GF-D8 (cell line): ENCODE measurements at regions not wholly inside any gene's neighbourhood (a gene's known extent, or its start where the extent isn't known, plus 50 kb on each side); places are given as distances from the start of the nearest gene placed in this dataset.

Source experiments
- DNase-seq: peaks from one replicate; lab custom pipeline; 2025; lab: John Stamatoyannopoulos, UW

DNA sequence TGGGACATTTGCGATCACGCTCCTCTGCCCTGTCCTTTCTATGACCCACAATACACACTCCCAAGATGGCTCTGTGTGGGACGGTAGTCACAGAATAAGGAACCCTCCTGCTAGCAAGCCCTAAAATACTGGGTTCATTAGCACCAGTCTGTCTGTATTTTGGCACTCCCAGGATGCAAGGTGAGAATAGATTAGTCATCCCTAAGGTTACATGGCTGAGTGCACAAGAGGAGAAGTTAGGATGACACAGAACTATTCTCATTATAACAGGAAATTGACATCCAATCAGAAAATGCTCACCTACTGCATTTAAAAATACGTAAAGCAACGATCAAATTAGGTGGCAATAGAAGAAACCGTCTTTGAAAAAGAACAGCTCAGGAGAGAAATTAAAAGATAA, 590.2 kb downstream of the EPHA4 start:
- no peak for DNase-seq

GRCh38 chr2:220985561-220985960, 586.5 kb downstream of the EPHA4 start:
- DNase-seq, result no peak

DNA sequence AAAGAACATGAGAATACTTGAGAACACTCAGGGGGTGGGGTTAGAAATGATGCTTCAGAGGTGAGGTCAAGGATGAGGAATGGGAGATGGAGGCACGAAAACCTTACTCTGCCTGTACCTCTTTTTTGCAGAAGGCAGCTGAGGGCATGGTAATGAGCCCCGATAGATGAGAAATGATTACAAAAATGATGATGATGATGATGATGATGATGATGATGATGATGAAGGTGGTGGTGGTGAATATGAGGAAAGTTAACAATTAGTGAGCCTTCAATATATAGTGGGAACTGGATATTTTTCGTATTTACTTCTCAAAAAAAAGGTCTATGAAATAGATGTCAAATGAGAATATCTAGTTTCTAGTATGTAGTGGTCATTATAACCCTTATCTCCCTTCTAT, 584.3 kb downstream of the EPHA4 start:
- no peak for DNase-seq

DNA sequence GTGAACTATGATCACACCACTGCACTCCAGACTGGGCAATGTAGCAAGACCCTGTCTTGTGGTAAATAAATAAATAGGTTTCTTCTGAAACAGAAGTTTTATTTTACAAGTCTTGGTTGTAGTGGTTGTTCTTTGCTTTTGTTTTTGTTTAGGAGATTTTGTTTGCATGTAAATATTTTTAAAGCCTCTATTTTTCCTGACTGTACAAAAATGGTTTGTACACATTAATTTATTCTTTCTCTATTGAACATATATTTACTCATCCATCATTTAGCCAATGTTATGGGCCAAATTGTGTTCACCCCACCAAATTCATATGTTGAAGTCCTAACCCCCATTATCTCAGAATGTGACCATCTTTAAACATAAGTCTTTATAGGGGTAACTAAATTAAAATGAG, 580.1 kb downstream of the EPHA4 start:
- no peak for DNase-seq

DNA sequence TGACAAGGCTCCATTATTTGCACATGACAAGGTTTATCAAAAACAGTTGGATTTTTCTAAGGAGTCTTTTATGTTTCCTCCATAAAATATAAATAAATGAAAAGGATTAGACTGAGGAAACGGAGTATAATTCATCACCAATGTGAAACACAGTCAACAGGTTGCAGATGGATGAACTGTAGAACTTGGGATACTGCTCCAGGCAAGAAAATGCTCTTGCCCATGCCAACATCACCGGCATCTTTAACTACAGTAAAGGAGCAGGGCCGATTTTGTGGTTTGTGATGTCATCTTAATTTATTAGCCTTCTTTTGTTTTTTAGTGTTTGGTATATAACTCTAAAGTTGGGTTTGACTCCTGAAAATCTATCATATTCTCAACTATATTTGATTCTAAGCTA, 577.3 kb downstream of the EPHA4 start:
- DNase-seq, result no peak

GRCh38 chr2:220995581-220995980, 576.5 kb downstream of the EPHA4 start:
- DNase-seq, result no peak

GRCh38 chr2:220998156-220998555, 573.9 kb downstream of the EPHA4 start:
- no peak for DNase-seq

- DNase-seq, result no peak
Measured at GRCh38 chr2:220999356-220999755, 572.7 kb downstream of the EPHA4 start.

DNA sequence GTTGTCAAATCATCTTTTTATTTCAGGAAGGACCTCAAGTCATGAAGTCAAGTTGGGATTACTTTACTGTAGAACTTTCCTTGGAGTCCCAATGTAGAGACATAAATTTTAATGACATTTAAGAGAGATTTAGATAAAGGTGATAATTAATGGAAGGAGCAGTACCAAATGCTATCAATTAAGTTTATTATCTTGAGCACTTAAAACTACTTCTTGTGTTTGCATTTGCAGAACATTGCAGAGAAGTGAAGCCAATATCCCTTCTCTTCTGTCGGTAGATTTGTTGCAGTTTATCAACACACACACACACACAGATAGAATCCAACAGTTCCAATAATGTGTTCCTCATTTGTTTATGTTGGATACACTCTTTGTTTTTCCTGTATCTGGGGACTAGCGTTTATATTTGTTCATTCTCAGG, 570.7 kb downstream of the EPHA4 start:
- no peak for DNase-seq

DNA sequence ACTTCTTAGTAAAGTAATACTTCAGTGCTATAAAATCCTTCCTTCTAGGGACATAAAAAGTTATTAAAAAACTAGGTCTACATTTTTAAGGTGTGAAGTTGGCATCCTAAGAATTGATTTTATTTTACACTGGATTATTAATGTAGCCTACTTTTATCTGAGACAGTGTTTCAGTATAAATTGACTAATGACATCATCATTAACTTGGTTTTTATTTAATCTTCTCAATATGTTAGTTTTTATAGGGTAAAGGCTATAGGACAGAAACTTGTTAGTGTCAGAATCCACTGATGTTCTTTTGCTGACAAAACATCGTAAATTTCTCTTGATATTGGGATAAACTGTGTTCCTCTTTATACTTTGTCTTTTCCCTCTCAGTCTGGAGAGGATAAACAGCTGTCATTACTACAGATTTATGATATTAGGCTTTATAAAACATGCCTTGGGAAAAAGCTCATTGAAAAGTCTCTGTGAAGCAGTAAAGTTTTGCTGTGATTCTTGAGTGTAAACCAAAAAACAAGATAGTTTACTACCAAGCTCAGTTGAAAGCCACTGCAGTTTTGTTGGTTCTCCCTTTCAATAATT, 569.9 kb downstream of the EPHA4 start:
- no peak for DNase-seq

DNA sequence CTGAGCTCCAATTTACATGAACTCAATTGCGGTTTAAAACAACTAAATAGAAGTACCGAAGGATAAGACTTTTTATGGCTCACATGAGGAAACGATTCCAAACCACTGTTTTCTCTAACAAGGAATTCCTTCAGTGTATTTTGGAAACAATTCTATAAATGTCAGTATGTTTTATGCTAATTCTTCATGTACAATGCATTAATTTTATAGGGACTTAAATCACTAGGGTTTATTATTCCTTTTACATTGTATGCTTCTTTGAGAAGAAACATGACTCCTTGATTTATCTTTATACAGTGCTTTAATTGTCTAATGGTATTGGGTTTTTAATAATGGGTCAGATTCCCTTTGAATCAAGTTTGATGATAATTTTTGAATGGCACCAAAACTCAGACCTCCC, 566.8 kb downstream of the EPHA4 start:
- DNase-seq, result no peak

GRCh38 chr2:221006084-221006483, 566.0 kb downstream of the EPHA4 start:
- DNase-seq, result no peak

- DNase-seq, result no peak
Measured at GRCh38 chr2:221016551-221016950, 555.6 kb downstream of the EPHA4 start.

GRCh38 chr2:221018262-221018661, 553.8 kb downstream of the EPHA4 start:
- no peak for DNase-seq

DNA sequence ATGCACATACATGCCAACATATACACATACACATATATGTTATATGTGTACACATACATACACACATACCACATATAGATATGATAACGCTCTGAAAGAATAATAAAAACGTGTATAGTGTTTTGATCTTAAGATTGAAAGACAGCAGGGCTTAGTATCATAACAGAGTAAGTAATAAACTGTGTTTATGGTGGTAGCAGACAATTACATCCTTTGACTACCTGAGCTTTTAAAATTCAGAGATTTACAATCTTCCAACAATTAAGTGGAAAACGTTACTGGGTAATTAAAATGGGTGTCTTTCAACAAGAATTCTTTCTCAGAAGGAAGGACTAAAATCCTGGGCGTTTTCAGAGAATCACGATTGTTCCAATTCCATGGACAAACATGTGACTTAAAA, 552.4 kb downstream of the EPHA4 start:
- no peak for DNase-seq

DNA sequence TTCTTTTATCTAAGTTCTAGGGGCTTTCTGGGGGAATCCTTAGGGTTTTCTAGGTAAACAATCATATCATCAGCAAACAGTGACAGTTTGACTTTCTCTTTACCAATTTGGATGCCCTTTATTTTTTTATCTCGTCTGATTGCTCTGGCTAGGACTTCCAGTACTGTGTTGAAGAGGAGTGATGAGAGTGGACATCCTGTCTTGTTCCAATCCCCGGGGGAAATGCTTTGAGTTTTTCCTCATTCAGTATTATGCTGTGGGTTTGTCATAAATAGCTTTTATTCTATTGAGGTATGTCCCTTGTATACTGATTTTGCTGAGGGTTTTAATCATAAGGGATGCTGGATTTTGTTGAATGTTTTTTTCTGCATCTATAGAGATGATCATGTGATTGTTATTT, 549.5 kb downstream of the EPHA4 start:
- DNase-seq, result no peak

DNA sequence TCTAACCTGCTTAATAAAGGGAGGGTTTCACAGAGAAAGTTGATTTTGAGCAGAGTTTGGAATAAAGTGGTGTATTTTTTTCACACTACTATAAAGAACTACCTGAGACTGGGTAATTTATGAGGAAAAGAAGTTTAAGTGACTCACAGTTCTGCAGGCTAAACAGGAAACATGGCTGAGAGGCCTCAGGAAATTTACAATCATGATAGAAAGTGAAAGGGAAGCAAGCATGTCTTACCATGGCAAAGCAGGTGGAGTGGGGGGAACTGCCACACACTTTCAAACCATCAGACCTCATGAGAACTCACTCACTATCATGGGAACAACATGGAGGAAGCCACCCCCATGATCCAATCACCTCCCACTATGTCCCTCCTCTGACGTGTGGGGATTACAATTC, 546.7 kb downstream of the EPHA4 start:
- DNase-seq, result no peak

DNA sequence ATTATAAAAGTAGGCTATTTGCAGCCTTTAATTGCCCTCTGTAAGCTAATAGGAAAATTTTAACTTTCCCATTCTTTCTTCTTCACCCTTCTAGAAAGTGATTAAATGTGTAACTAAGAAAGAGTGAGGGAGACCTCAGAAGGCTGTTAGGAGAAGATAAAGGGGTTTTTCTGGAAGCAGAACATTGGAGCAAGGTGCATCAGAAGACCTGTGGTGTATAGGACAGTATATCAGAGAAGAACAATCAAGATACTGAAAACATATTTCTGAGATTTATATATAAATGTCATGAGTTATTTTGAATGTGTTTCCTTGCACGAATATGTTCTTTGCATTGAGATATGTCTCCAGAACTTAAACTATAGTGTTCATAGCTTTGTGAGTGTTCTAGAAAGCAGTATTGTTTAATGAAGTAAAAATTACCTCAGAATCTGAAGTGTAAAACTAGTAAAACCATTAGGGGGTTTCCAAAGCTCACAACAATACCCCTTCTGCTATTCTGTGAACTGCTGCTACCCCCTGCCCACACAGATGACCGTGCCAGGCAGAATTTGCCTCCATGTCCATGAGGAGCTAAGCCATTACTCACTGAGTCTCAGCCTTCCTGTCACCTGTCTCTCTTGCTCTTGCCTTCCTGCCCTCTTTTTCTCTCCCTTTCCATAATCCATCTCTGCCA, 537.9 kb downstream of the EPHA4 start:
- no peak for DNase-seq

GRCh38 chr2:221034973-221035372, 537.1 kb downstream of the EPHA4 start:
- DNase-seq, result no peak

DNA sequence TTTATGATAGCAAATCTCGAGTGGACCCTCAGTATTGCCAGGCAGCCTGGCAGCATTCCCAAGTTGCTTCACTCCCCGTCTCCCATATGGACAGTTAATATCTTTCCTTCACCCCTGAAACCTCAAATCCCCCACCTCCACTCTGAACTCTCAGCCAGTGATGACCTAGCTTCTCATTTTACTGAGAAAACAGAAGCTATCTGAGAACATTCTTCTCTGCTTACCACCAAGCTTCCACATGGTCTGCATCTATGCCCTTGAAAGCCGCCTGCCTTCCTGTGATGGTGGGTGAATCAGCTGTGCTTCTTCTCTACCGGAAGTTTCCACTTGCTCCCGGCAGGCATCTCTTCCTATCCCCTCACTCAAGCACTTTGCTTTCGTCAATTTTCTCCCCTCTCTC, 529.2 kb downstream of the EPHA4 start:
- DNase-seq, result no peak

DNA sequence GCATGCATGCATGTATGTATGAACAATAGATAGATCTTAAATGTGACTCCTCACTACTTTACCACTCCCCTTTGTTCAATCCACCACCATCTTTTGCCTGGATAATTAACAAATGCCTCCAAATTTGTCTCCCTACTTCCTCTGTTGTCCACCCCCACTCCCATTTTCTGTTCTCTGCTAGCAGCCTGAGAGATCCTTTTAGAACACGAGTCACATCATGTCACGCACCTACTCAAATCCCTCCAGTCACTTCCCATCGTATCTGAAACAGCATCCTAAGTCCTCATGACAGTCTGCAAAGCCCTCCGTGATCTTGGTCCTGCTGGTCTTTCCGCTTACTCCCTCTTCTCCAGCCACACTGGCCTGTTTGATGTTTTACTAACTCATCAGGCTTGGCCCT, 527.3 kb downstream of the EPHA4 start:
- no peak for DNase-seq

GRCh38 chr2:221050020-221050795, 521.9 kb downstream of the EPHA4 start:
- no peak for DNase-seq

- no peak for DNase-seq
Measured at GRCh38 chr2:221051162-221051561, 520.9 kb downstream of the EPHA4 start.
